ENCODE measurements at regions not wholly inside any gene's neighbourhood (a gene's known extent, or its start where the extent isn't known, plus 50 kb on each side); places are given as distances from the start of the nearest gene placed in this dataset.

DNA sequence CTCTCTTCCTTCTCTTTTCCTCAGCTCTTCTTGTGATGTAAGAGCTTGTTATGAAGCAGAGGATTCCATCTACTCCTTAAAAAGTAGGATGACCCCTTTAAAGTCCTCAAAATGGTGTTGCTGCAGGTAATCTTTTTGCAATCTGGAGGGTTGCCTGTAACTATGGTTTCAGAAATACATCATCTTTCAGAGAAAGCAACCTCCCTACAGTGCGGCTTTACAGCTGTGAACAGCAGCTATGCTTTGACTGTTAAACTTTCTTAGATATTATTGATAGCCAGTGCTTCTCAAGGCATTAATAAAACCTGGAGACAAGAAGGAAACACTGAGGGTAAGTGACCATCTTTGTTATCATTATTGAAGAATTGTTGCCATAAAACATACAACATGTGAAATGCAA, 86.6 kb upstream of the MDFIC start:
- in situ Hi-C loops (cut with HindIII; ENCODE audit: low pct_unique_long_range_greater_than_20kb, low sequenced_read_pairs), result no loop called here

DNA sequence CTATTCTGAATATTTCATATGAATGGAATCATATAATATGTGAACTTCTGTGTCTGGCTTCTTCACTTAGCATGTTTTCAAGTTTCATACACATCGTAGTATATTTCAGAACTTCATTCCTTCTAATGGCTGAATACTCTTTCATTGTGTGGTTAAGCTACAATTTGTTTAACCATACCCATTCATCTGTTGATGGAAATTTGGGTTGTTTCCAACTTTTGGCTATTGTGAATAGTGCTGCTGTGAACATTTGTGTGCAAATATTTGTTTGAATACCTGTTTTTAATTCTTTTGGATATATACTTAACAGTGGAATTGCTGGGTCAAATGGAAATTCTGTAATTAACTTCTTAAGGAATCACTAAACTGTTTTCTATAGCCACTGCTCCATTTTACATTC, 86.0 kb upstream of the MDFIC start:
- no peak for DNase-seq (ENCODE audit: low read depth, low spot score)
- in situ Hi-C loops (cut with HindIII; ENCODE audit: low pct_unique_long_range_greater_than_20kb, low sequenced_read_pairs), result no loop called here

More for the DNA sequence above, 86.6 kb upstream of the MDFIC start:
- no peak for DNase-seq (ENCODE audit: low read depth, low spot score)

DNA sequence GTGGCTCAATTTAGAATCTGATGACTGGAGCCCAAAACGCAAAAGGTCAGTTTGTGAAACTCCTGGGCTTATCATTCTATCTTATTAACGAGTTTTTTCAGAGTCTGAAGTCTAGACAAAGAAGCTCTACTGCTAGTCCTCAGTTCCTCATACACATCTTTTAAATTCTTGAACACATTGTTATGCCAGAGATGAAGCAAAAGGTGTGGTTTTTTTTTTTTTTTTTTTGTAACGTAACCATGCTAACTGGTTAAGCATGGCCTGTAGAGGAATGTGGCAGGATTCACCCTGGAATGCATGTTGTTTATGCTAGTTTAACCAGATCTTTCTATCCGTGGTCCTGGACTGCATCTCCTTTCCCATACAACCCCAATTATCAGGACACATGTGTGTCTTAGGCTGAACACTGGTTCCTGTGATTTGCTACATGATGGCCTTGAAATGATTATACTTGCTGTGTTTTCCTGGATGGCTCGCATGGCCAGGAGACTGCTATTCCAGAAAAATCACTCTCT, 79.3 kb upstream of the MDFIC start:
- in situ Hi-C loops (cut with HindIII; ENCODE audit: low pct_unique_long_range_greater_than_20kb, low sequenced_read_pairs), result no loop called here
- no peak for DNase-seq (ENCODE audit: low read depth, low spot score)

DNA sequence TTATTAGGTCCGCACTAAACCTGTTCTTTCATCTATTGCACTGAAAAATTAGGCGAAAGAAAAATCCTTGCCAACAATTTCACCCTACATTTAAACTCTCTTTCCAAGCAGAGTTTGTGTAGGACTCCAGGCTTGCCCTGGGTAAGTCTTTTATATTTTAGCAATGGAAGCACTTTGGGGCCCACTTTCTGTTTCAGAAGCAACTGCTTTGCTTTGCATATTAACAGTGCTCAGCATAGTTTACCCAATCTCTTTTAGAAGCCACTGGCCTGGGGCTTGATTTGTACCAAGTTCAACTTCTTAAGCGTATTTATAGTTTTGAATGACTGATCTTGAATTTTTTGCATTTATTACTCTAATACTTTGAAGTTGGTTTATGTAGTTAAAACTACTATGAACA, 78.8 kb upstream of the MDFIC start:
- in situ Hi-C loops (cut with HindIII; ENCODE audit: low pct_unique_long_range_greater_than_20kb, low sequenced_read_pairs), result no loop called here
- no peak for DNase-seq (ENCODE audit: low read depth, low spot score)

DNA sequence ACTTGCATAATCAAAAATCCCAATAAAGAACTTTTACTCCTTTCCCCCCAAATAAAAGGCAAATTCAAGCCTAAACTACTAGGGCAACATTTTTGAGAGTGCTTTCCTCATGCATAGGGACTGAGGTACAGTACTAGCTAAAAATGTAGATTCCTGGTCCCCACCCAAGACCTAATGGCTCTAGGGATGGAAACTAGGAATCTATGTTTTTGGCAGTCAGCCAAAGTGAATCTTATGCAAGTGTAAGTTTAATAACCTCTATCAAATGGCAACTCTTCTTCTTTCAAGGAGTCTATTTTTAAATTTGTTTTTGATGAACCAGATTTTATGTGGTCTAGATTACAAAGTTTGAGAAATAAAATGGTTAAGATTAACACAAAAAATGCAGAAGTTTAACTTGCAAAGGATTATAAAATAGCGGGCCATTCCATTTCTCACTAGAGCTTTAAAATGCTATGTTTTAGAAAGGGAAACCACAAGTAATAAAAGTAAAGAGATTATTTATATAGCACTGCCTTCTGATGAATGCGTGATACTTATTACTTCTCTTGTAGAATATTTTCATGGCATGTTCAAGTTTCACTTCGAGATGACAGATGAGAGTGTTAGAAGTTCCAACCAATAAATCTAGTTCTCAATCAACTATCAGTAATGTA, 70.4 kb upstream of the MDFIC start:
- no peak for DNase-seq (ENCODE audit: low read depth, low spot score)

DNA sequence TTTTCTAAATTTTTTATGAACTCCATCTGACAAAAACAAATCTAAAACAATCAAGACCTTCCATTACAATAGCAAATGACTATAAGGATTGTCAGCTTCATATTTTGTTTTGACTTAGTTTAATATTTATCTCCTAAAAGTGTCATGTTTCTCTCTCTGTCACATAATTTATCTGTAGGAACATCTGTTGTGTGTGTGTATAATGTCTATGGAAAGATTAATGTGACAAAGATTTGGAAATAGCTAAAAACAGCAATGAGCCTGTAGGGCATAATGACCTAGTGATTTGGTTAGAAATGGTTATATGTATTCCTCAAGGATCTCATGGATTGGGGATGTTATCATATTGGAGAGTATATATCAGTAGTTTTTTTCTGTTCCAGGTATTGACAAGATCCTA, 69.6 kb upstream of the MDFIC start:
- DNase-seq (ENCODE audit: low read depth, low spot score), result no peak
- in situ Hi-C loops (cut with HindIII; ENCODE audit: low pct_unique_long_range_greater_than_20kb, low sequenced_read_pairs), result no loop called here

More for the DNA sequence above, 70.4 kb upstream of the MDFIC start:
- in situ Hi-C loops (cut with HindIII; ENCODE audit: low pct_unique_long_range_greater_than_20kb, low sequenced_read_pairs), result no loop called here

DNA sequence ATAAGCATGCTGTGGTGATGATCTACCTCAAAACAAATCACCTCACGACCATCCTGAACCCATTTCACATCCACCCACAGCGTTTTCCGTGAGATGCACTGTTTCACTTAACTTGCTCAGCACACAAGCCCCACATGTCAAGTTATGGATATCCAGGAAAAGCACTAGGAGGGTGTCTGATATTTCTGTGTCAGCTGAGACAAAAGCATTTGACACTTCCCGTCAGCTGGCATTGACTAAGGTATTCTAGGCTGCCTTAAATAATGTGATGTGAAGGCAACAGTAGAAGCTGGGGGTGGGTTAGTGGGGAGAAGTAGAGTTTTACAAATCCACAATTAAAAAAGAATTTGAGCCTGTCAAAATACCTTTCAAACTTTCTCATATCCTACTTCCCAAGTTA, 68.7 kb upstream of the MDFIC start:
- in situ Hi-C loops (cut with HindIII; ENCODE audit: low pct_unique_long_range_greater_than_20kb, low sequenced_read_pairs), result no loop called here

DNA sequence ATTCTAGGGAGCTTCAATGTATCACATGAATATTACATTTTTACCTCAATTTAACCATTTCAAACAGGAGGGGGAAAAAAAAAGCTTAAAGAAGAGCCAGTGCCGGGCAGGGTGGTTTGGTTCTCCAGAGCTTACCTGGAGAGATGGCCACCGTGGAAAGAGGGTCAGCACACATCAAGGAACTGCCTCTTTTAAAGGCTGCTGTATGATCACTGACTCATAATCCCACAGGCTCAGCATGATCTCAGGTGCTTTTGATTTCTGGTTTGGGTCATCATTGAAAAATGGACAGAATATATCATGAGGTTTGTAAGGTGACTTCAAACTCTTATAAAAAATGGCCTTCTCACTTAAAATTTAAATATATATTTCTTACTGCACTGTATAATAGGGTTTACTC, 67.5 kb upstream of the MDFIC start:
- DNase-seq (ENCODE audit: low read depth, low spot score), result no peak
- in situ Hi-C loops (cut with HindIII; ENCODE audit: low pct_unique_long_range_greater_than_20kb, low sequenced_read_pairs), result no loop called here

More for the DNA sequence above, 68.7 kb upstream of the MDFIC start:
- DNase-seq (ENCODE audit: low read depth, low spot score), result no peak

DNA sequence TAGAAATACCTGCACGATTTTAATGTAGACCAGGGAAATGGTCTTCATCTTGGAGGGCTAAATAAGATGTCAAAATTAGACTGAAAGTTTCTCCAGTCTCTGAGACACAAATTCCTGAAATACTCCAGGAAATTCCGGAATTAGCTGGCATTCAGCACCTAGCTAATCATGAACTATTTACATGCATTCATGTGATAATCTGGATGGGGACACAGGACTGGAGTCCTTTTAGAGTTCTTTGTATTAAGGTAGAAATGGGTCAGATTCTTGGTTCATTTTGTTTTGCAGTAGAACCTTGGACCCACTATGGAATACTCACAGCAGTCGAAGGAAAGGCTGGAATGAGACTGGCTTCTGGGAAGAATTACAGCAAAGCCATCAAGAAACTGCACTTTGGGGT, 65.3 kb upstream of the MDFIC start:
- in situ Hi-C loops (cut with HindIII; ENCODE audit: low pct_unique_long_range_greater_than_20kb, low sequenced_read_pairs), result no loop called here
- DNase-seq (ENCODE audit: low read depth, low spot score), result no peak

DNA sequence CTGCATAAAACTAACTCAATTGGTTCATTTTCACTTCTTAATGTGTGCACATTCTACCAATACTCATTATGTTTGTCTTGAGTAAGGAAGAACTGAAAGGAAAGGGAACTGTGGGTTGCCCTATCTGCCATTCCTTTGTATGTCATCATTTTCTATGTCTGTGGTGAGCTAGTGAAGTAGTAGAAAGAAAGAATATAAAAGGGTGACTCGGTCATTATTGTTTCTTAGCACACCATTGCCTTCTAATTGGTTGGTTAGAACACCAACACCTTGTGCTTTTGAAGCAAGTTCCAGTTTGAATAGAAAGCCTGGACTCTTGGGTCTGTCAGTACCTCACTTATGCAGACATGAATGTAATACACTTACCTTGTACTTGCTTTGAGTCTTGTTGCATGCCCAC, 64.3 kb upstream of the MDFIC start:
- DNase-seq (ENCODE audit: low read depth, low spot score), result no peak
- in situ Hi-C loops (cut with HindIII; ENCODE audit: low pct_unique_long_range_greater_than_20kb, low sequenced_read_pairs), result no loop called here

DNA sequence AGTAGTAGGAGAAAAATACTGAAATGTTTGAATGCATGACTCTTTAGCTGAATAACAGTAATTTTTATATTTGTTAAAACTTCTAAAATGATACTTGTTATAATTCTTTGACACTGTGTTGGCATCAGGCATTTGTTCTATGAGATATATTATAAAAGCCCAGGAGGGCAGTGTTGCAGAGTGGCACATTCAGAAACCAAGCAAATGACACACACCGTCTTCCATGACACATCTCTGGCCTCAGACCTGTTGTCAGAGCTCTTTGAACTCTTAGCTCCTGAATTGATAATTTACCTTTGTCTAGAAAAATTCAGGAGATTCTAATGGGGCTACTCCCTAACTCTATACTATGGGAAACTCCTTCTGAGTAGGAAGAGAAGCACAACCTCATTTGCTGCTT, 62.4 kb upstream of the MDFIC start:
- in situ Hi-C loops (cut with HindIII; ENCODE audit: low pct_unique_long_range_greater_than_20kb, low sequenced_read_pairs), result no loop called here
- no peak for DNase-seq (ENCODE audit: low read depth, low spot score)

DNA sequence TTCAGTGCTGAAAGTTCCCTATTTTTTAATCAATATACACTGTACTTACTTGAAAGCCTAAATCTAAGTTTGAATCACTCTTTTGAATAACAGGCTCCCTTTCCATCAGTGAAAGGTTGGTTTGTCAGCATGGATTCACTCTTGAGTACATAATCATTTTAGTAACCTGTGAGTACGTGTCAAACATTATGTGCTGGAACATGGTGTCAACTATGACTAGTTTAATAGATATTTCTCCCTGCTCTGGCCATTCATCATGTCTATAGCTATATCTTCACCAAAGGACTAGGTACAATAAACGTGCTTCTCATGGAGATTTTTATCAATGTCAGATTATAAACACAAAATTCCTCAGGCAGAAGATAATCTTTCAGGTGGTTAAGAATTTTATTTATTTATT, 61.7 kb upstream of the MDFIC start:
- in situ Hi-C loops (cut with HindIII; ENCODE audit: low pct_unique_long_range_greater_than_20kb, low sequenced_read_pairs), result no loop called here
- DNase-seq (ENCODE audit: low read depth, low spot score), result no peak

DNA sequence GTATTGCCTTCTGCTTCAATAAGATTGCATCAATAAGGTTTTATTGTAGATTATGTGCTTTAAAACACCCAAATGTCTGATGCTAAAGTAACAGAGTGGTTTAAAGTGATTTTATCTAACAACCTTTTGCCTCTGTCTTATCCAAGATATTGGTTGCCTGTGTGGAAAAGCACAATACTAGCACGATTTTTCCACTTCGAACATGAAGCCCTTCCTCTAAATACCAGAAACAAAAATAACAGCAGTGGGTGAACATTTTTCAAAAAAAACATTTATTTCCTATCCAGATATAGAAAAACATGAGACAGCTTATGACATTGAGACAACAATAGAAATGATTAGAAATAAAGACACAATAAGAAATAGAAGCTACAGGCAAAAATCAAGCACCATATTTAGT, 59.5 kb upstream of the MDFIC start:
- no peak for DNase-seq (ENCODE audit: low read depth, low spot score)
- in situ Hi-C loops (cut with HindIII; ENCODE audit: low pct_unique_long_range_greater_than_20kb, low sequenced_read_pairs), result no loop called here

DNA sequence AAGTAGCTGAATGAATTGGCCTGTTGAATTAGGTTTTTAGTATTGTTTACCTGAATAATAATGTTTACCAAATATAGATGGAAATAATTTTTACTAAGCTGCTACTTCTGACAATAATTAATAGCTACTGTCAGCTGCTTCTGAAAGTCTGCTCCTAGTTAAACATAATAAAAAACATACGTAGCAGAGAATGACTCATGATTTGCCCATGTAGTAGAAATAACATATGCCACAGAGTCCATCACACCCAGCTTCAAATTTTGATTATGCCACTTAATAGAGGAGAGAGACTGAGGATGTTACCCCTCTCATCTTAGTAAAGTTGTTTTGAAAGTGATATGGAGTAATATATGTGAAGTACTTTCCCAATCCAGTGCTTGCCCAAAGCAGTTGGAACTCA, 57.6 kb upstream of the MDFIC start:
- no peak for DNase-seq (ENCODE audit: low read depth, low spot score)
- in situ Hi-C loops (cut with HindIII; ENCODE audit: low pct_unique_long_range_greater_than_20kb, low sequenced_read_pairs), result no loop called here

DNA sequence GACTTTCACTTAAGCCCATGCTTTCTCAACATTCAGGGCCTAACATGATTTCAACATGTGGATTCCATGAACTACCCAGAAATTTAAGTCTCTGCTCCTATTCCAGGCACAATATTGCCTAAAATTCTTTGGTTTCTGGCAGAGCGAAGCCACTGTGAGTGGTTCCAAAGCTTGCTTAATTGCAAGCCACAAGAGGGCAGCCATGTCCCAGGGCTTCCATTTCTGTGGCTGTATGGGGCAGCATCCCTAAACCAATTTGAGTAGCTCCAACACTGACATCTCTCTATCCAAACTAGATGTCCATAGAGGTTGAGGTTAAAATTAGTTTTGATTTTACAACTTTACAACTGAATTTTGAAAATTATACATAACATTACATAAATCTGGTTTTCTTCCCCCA, 56.3 kb upstream of the MDFIC start:
- in situ Hi-C loops (cut with HindIII; ENCODE audit: low pct_unique_long_range_greater_than_20kb, low sequenced_read_pairs), result no loop called here
- DNase-seq (ENCODE audit: low read depth, low spot score), result peak; percentile 83
